Fibroblast of the aortic adventitia (primary cell): ENCODE measurements at regions not wholly inside any gene's neighbourhood (a gene's known extent, or its start where the extent isn't known, plus 50 kb on each side); places are given as distances from the start of the nearest gene placed in this dataset.
"Not testable (repeated sequence)": the region's sequence is repeated elsewhere in the genome, so short reads cannot be mapped to it uniquely, and the experiment has no call there.

ENCODE experiments used
- DNase-seq: peaks from one replicate; pipeline ENCODE4 v3.0.0-alpha.2; 2010; ENCODE audit warnings: low read depth
- H3K4me3 ChIP-seq: 2 replicates; pipeline ENCODE4 v1.5.1; 2011; ENCODE audit warnings: low read depth, mild to moderate bottlenecking, control low read depth, low read length, moderate library complexity
- CTCF ChIP-seq: IDR thresholded peaks from 2 replicates; pipeline ENCODE4 v1.5.1; 2011; ENCODE audit warnings: mild to moderate bottlenecking, low read length, control low read depth, inconsistent platforms; ENCODE audit not compliant: insufficient read depth

GRCh38 chr17:71098071-71098470, 928.7 kb downstream of the KCNJ2 start:
- H3K4me3 ChIP-seq = no peak overlapping the region
- DNase-seq = no peak
- no peak for TF ChIP-seq CTCF

- DNase-seq = no peak
- no peak overlapping the region for H3K4me3 ChIP-seq
- TF ChIP-seq CTCF = no peak
These were observed 929.8 kb downstream of the KCNJ2 start for GRCh38 chr17:71099003-71099714.

- no peak overlapping the region for H3K4me3 ChIP-seq
- TF ChIP-seq CTCF = no peak
- no peak for DNase-seq
These were observed 933.4 kb downstream of the KCNJ2 start for GRCh38 chr17:71102777-71103176.

- DNase-seq = no peak
- H3K4me3 ChIP-seq = no peak overlapping the region
- TF ChIP-seq CTCF = no peak
These were observed 934.9 kb downstream of the KCNJ2 start for GRCh38 chr17:71104225-71104624.

GRCh38 chr17:71106056-71106455, 936.7 kb downstream of the KCNJ2 start:
- H3K4me3 ChIP-seq, DNase-seq: not testable (repeated sequence)

GRCh38 chr17:71107136-71107535, 937.8 kb downstream of the KCNJ2 start:
- no peak overlapping the region for H3K4me3 ChIP-seq
- DNase-seq = no peak
- no peak for TF ChIP-seq CTCF

GRCh38 chr17:71109697-71110096, 940.4 kb downstream of the KCNJ2 start:
- DNase-seq = no peak
- TF ChIP-seq CTCF = no peak
- no peak overlapping the region for H3K4me3 ChIP-seq
